Stomach (tissue), 8 donors: ENCODE measurements at regions not wholly inside any gene's neighbourhood (a gene's known extent, or its start where the extent isn't known, plus 50 kb on each side); places are given as distances from the start of the nearest gene placed in this dataset.

Experiments
- DNase-seq, 2 donors: peaks; one replicate each; pipeline versions ENCODE4 v3.0.0 to v3.0.0-alpha.2; 2013 to 2019
- H3K27ac ChIP-seq, 5 donors: fragments of 200-600 bp in 4 of 5; sonication (generic) in 4 of 5; one replicate each; pipeline ENCODE4 v1.5.1; 2013 to 2019; ENCODE audit warnings: mild to moderate bottlenecking in 1 of 5, moderate library complexity in 1 of 5
- H3K27me3 ChIP-seq, 3 donors: fragments of 200-600 bp; sonication (generic); one replicate each; pipeline ENCODE4 v1.5.1; 2017 to 2019; ENCODE audit warnings: mixed run types in 1 of 3
- H3K36me3 ChIP-seq, 4 donors: fragments of 200-600 bp; sonication (generic); 1 replicate in 3 of 4; 2 replicates in 1 of 4; pipeline ENCODE4 v1.5.1; 2016 to 2019
- H3K4me1 ChIP-seq, 4 donors: fragments of 200-600 bp; sonication (generic); one replicate each; pipeline ENCODE4 v1.5.1; 2016 to 2019
- H3K4me3 ChIP-seq, 4 donors: fragments of 200-600 bp; sonication (generic) in 3 of 4; one replicate each; pipeline ENCODE4 v1.5.1; 2016 to 2019; ENCODE audit warnings: mild to moderate bottlenecking in 1 of 4
- H3K9me3 ChIP-seq, 4 donors: fragments of 200-600 bp; sonication (generic); one replicate each; pipeline ENCODE4 v1.5.1; 2016 to 2019
- CTCF ChIP-seq, 7 experiments: fragments of 450-650 bp in 4 of 7; fragments of 200-600 bp in 3 of 7; sonication (generic) in 3 of 7; IDR thresholded peaks; one replicate each; pipeline ENCODE4 v1.5.1; 2016 to 2019; ENCODE audit warnings: antibody characterized with exemption in 7 of 7, control low read depth in 2 of 7, mild to moderate bottlenecking in 1 of 7
- EP300 ChIP-seq: sonication (generic); formaldehyde crosslinking; IDR thresholded peaks from one replicate; pipeline ENCODE4 v1.6.1; 2017; ENCODE audit warnings: antibody characterized with exemption
- POLR2A ChIP-seq, 4 donors: fragments of 450-650 bp; IDR thresholded peaks; one replicate each; pipeline ENCODE4 v1.6.1; 2016; ENCODE audit warnings: antibody characterized with exemption in 4 of 4, control low read depth in 2 of 4, mild to moderate bottlenecking in 1 of 4, moderate library complexity in 1 of 4
- POLR2AphosphoS5 ChIP-seq, 3 donors: sonication (generic); formaldehyde crosslinking; IDR thresholded peaks; one replicate each; pipeline ENCODE4 v1.6.1; 2016; ENCODE audit warnings: antibody characterized with exemption in 3 of 3
- WGBS, 5 donors: extraction: QIAGEN DNeasy Blood & Tissue Kit in 3 of 5; methylation state at CpG; one replicate each; pipeline versions ENCODE4 v1.1.5 to v1.1.7; 2013 to 2018; 5-methylcytosine and 5-hydroxymethylcytosine counted together
- intact Hi-C: fragments of 100-400 bp; cut with DNase I; formaldehyde crosslinking; loops from one replicate; pipeline ENCODE4 v1.15.1; 2023; ENCODE audit warnings: low total_unique reads
- donor health status: healthy with polysubstance abuse.
- donor health status: Bipolar disorder and iron deficiency.
- donor health status: healthy.

GRCh38 chr2:226669905-226670304, 129.7 kb downstream of the IRS1 start:
- no peak overlapping the region for H3K27ac ChIP-seq

GRCh38 chr2:226669249-226669648, 130.4 kb downstream of the IRS1 start:
- DNase-seq: no peak
- Histone ChIP-seq H3K27me3 (no peaks in the 10 kb centered on the region), H3K4me3 (no peak overlapping the region), H3K4me1 (peaks cover 0 to 12% (median 6%) of the 10 kb centered on the region in 4 donors), H3K36me3 (no peaks in the 10 kb centered on the region), H3K9me3 (no peaks in the 10 kb centered on the region), H3K27ac (no peak overlapping the region)
- WGBS, 5 donors: 76 to 90% (median 88%) methylated on average over 4 of the region's 4 CpGs
- TF ChIP-seq CTCF (IDR thresholded peaks at IDR 0.05) (no peak), POLR2A (IDR thresholded peaks at IDR 0.05) (no peak), EP300 (no peak), POLR2AphosphoS5 (IDR thresholded peaks at IDR 0.05) (no peak)
- intact Hi-C loops: no loop called here

More at GRCh38 chr2:226669905-226670304, 129.7 kb downstream of the IRS1 start:
- Histone ChIP-seq H3K4me3 (no peak overlapping the region), H3K4me1 (peaks cover 0 to 9% (median 4%) of the 10 kb centered on the region in 4 donors), H3K9me3 (no peaks in the 10 kb centered on the region), H3K27me3 (no peaks in the 10 kb centered on the region), H3K36me3 (no peaks in the 10 kb centered on the region)
- TF ChIP-seq POLR2AphosphoS5 (IDR thresholded peaks at IDR 0.05) (no peak), POLR2A (IDR thresholded peaks at IDR 0.05) (no peak), EP300 (no peak), CTCF (IDR thresholded peaks at IDR 0.05) (no peak)
- 76 to 92% (median 77%) methylated on average over 3 of the region's 3 CpGs for whole genome bisulfite sequencing, 5 donors
- no peak for DNase-seq
- intact Hi-C loops: no loop called here

GRCh38 chr2:226667736-226668135, 131.9 kb downstream of the IRS1 start:
- Histone ChIP-seq H3K4me1 (peaks cover 0 to 9% (median 3%) of the 10 kb centered on the region in 4 donors), H3K27me3 (no peaks in the 10 kb centered on the region), H3K27ac (no peak overlapping the region), H3K4me3 (no peak overlapping the region), H3K36me3 (no peaks in the 10 kb centered on the region), H3K9me3 (no peaks in the 10 kb centered on the region)
- no peak for DNase-seq
- intact Hi-C loops: no loop called here
- TF ChIP-seq POLR2AphosphoS5 (IDR thresholded peaks at IDR 0.05): no peak
- TF ChIP-seq EP300: no peak
- TF ChIP-seq POLR2A (IDR thresholded peaks at IDR 0.05): no peak
- TF ChIP-seq CTCF (IDR thresholded peaks at IDR 0.05): no peak
- WGBS, 5 donors: 56 to 72% (median 65%) methylated on average over 5 of the region's 5 CpGs

- H3K36me3 ChIP-seq: no peaks in the 10 kb centered on the region
- no peak for TF ChIP-seq EP300
- TF ChIP-seq POLR2A (IDR thresholded peaks at IDR 0.05): no peak
- TF ChIP-seq CTCF (IDR thresholded peaks at IDR 0.05): no peak
- no peak for TF ChIP-seq POLR2AphosphoS5 (IDR thresholded peaks at IDR 0.05)
- no peak for DNase-seq
- H3K9me3 ChIP-seq: no peaks in the 10 kb centered on the region
- H3K4me1 ChIP-seq: peaks cover 0 to 9% (median 4%) of the 10 kb centered on the region in 4 donors
- WGBS, 5 donors: 72 to 80% (median 77%) methylated on average over 3 of the region's 3 CpGs
- no peak overlapping the region for H3K27ac ChIP-seq
- no peaks in the 10 kb centered on the region for H3K27me3 ChIP-seq
- H3K4me3 ChIP-seq: no peak overlapping the region
- intact Hi-C loops: no loop called here
Measured at GRCh38 chr2:226665306-226665831, 134.3 kb downstream of the IRS1 start.
